Activated CD4-positive, alpha-beta T cell treated with anti-CD3 and anti-CD28 coated beads, Interleukin-2, Interleukin-4, amounts not matched to agents 100 ng/mL and 50 ng/mL, durations not matched to agents 16 hours and 8 hours (primary cell): ENCODE measurements at regions not wholly inside any gene's neighbourhood (a gene's known extent, or its start where the extent isn't known, plus 50 kb on each side); places are given as distances from the start of the nearest gene placed in this dataset.

ENCODE experiments used
- DNase-seq: peaks from one replicate; pipeline ENCODE4 v3.0.0-alpha.2; 2020; ENCODE audit warnings: low spot score

GRCh38 chr10:61356354-61356753 is 96.8 kb downstream of the TMEM26 start:
- no peak for DNase-seq

GRCh38 chr10:61355211-61355610 is 98.0 kb downstream of the TMEM26 start:
- DNase-seq, result no peak

- no peak for DNase-seq
These were observed 98.7 kb downstream of the TMEM26 start for GRCh38 chr10:61354401-61354975.

- no peak for DNase-seq
These were observed 102.4 kb downstream of the TMEM26 start for GRCh38 chr10:61350794-61351193.

GRCh38 chr10:61350068-61350467 is 103.1 kb downstream of the TMEM26 start:
- no peak for DNase-seq

DNA sequence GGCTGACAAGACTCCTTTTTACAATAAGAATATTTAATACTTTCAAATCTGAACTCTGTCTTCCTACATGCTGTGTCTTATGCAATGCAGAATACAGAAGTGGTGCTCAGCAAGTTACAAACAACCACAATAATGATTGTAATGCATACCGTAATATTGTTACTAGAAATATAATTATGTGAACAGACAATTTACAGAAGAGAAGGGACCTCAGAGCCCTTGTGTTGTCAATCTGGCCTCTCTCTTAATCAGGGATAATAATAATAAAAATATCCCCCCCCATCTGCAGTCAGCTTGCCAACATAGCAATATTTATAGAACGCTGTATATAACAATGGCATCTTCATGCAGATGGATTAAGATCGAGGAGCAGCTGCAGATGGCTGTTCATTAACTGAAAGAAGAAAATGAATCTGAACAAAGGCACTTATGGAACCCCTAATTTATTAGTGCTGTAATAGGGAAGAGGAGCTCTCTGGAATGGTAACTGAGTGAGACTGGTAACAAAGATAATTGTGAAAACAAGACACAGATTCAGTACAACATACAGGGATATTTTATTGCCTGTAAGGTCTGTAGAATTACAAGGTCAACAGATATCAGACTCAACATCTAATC is 106.3 kb downstream of the TMEM26 start:
- no peak for DNase-seq

- no peak for DNase-seq
These were observed 109.4 kb downstream of the TMEM26 start for GRCh38 chr10:61343796-61344195.

DNA sequence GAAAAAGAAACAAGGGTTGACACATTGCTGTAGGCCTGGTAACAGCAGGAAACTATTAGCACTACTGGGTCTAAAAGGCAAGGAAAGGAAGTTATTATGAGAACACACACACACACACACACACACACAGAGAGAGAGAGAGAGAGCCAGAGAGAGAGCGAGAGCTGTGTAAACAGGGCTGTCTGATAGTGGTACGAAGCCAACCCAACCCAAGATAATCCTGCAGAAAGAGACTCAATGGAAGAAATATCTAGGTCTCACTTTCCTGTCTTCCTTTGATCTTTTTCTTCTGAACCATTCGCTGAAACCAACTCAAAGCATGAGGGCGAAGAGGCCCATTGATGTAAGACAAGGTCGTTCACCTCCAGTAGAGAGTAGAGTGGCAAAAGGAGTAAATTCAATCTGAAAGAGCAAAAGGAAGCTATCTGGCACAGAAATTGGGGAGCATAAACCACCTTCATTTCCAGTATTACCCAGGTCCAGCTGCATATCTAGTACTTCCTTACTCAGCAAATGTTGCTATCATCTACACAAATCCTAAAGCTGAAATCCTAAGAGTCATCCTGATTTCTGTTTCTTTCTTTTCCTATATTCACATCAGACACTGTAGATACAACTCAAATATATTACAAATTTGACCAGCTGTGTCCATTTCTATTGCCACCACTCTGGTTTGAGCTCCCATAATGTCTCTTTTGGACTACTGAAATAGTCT is 110.2 kb downstream of the TMEM26 start:
- no peak for DNase-seq

GRCh38 chr10:61341008-61341407 is 112.2 kb downstream of the TMEM26 start:
- no peak for DNase-seq

GRCh38 chr10:61338146-61338545 is 115.0 kb downstream of the TMEM26 start:
- DNase-seq, result no peak

DNA sequence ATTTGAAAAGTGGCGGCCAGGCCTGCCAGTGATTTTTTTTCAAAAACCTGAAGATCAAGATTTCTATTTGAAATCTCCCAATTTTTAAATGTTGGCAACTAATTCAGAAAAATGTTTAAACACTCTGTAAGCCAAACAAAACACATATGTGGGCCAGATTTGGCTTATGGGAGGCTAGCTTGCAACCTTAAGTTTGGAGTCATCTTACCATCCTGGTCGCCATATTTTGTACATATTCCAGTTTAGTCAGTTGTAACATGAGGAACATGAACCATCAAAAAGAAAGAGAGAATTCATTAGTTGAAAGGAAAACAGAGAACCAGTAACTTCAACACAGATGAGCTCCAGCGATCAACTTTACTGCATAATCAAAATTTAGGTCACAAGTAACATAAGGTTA is 115.4 kb downstream of the TMEM26 start:
- DNase-seq, result no peak

GRCh38 chr10:61336831-61337230 is 116.3 kb downstream of the TMEM26 start:
- no peak for DNase-seq

GRCh38 chr10:61335359-61335758 is 117.8 kb downstream of the TMEM26 start:
- DNase-seq, result no peak

DNA sequence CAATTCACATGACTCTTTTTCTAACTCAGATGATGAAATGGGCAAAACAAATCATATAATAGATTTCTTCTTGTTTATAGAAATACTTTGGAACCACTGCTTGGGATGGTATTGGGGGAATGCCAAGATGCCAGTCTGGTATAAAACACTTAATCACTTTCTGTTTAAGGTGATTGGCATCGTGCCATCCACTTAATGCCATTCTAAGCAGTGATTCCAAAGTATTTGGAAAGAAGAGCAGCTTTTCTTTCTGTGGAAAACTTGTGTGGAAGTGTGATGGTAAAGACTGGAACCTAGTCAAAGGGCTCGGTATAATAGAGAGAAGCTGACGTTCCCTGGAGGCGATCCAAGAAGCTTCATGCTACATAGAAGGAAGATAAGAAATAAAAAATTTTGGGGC is 120.6 kb downstream of the TMEM26 start:
- no peak for DNase-seq

- DNase-seq, result no peak
These were observed 122.5 kb downstream of the TMEM26 start for GRCh38 chr10:61330669-61331068.

DNA sequence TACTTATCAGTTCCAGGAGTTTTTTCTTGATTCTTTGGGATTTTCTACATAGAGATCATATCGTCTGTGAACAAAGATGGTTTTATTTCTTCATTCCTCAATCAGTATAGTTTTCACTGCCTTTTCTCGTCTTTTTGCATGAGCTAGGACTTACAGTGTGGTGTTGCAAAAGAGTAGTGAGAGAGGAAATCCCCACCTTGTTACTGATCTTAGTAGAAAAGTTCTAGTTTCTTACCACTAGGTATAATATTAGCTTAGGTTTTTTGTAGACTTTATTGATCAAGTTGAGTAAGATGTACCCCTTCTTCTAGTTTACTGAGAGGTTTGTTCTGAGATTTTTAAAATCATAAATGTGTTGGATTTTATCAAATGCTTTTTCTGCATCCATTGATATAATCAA is 123.3 kb downstream of the TMEM26 start:
- DNase-seq, result no peak

DNA sequence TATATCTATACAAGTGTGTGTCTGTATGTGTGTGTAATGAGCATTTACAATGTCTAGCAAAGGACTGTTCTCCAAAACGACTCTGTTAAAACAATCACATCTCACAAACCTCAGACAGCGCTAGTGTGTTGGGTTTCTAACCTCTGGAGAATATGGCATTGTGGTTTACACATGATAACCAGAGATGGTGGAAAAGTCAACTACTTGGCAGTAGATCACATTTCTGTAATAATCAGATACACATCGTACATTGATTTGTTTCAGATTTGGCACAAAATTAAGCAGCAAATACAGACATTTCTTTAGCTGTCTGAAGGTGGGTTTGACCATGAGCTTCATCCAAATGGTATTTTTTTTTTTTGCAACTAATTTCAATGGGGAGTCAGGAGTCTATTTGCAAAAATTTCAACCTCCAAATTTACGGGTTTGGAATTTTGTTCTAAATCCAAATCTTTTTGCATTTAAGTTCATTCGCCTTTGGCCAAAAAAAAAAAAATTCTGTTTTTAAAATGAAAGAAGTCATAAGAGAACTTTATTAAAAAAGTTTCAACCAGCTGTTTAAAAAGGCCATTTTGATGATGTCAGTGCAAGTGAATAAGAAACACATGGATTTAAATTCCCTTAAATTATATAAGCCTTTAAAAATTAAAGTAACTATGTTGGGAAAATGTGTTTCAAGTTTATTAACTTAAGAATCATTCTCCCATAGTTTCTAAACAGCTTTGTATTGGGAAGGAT is 127.8 kb downstream of the TMEM26 start:
- DNase-seq, result no peak

DNA sequence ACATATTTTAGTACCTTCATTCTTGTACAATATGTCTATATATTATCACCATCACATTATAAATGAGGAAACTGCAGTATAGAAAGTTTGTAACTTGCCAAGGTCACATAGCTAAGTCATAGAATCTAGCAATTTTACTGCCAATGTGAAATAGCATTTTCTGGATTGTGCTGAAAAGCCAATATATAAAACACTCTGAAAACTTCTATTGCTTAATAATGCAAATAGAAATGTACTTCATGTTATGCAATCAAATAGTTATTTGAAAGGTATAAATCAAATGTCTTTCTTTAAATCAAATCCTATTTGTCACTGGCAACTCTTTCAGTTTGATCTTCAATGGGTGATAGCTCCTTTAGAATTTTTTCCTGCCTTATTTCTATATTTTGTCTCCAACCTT is 129.5 kb downstream of the TMEM26 start:
- DNase-seq, result no peak

- DNase-seq, result no peak
These were observed 131.9 kb downstream of the TMEM26 start for GRCh38 chr10:61321041-61321857.

DNA sequence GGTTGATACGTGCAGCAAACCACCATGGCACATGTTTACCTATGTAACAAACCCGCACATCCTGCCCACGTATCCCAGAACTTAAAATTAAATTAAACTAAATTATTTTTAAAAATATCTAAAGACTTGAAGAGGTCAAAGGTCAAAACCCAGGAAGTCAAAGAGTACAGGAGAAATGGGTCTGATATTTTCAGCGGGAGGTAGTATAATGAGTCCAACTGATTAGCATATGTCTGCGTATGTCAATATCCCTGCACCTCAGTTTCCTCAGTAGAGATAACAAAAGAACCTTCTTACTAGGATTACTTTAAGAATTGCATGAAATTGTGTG is 133.0 kb downstream of the TMEM26 start:
- no peak for DNase-seq

DNA sequence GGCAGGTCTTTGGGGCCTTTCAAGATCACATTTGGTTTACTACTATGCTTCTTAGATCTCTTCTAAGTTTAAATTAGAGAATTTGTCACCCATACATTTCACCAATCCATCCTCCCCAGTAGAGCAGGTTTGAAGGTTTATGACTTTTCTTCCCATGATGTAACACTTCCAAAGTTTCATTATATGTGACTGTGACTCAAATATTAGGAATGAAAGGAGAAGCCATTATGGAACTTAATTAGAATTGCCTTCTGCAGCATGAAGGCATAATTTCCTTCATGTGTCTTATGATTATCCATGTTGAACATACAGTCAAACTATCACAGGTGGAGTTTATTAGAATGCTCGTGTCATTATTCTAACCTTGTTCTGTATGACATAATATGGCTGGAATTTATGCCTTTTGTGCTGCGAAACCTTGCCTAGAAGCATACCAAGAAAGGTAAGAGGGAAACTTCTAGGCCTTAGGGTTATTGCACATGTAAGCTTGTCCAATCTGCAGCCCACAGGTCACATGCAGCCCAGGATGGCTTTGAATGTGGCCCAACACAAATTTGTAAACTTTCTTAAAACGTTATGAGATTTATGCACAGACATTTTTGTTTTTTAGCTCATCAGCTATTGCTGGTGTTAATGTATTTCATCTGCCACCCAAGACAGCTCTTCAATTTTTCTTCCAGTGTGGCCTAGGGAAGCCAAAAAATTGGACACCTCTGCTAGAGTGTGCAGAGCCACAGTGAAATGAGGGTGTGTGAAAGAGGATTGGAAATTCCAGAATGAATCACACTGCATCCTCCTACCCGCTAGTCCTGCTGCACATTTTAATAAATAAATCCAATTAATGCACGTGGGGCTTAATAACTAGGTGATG is 133.6 kb downstream of the TMEM26 start:
- no peak for DNase-seq
